Endothelial cell of umbilical vein (primary cell): ENCODE measurements at regions not wholly inside any gene's neighbourhood (a gene's known extent, or its start where the extent isn't known, plus 50 kb on each side); places are given as distances from the start of the nearest gene placed in this dataset.

ENCODE experiments used
- BruUV-seq: library from RNA; stranded (reverse); fragments of 400-500 nt; replicated peaks from 2 replicates; lab custom pipeline; 2021; lab: Mats Ljungman, UMichigan
- CTCF ChIA-PET: fragments of 300-600, 350-600 bp; sonication (Branson Sonifier 250); formaldehyde crosslinking; loops from one replicate; lab custom pipeline; 2021; ENCODE audit warnings: antibody characterized with exemption, inconsistent platforms; lab: Charles Lee
- POLR2A ChIA-PET: fragments of 300-600, 350-600 bp; sonication (Branson Sonifier 250); formaldehyde crosslinking; loops from one replicate; lab custom pipeline; 2021; ENCODE audit warnings: antibody characterized with exemption, inconsistent platforms; lab: Charles Lee
- DNase-seq: peaks from one replicate; pipeline ENCODE4 v3.0.0-alpha.2; 2011; ENCODE audit warnings: low read depth, low spot score
- FAIRE-seq: peaks from 2 replicates; lab custom pipeline; 2011; peaks lifted over from hg19 to GRCh38; lab: Jason Lieb, UNC
- H2AFZ ChIP-seq: 2 replicates; pipeline ENCODE4 v1.6.0; 2012; ENCODE audit warnings: low read depth, low read length, control low read depth, inconsistent platforms
- H3K27ac ChIP-seq: 2 replicates; pipeline ENCODE4 v1.5.1; 2011; ENCODE audit warnings: low read depth, mild to moderate bottlenecking, control low read depth, low read length, moderate library complexity; ENCODE audit not compliant: insufficient read depth
- H3K27me3 ChIP-seq, 2 experiments: 2 replicates each; pipeline versions ENCODE4 v1.6.0 to v1.6.1; 2011; ENCODE audit warnings: low read length in 2 of 2, mixed read lengths in 1 of 2; ENCODE audit not compliant: control insufficient read depth in 2 of 2, insufficient read depth in 2 of 2
- H3K36me3 ChIP-seq, 2 experiments: 2 replicates in 1 of 2; 3 replicates in 1 of 2; pipeline ENCODE4 v1.5.1; 2011; ENCODE audit warnings: low read length in 2 of 2, mild to moderate bottlenecking in 1 of 2, moderate library complexity in 1 of 2; ENCODE audit not compliant: control insufficient read depth in 2 of 2, insufficient read depth in 2 of 2; ENCODE audit errors: extremely low read depth in 1 of 2
- H3K4me1 ChIP-seq: 3 replicates; pipeline ENCODE4 v1.5.1; 2011; ENCODE audit warnings: mild to moderate bottlenecking, low read length; ENCODE audit not compliant: control insufficient read depth, insufficient read depth; ENCODE audit errors: extremely low read depth
- H3K4me2 ChIP-seq: 2 replicates; pipeline ENCODE4 v1.6.1; 2011; ENCODE audit warnings: low read length, control low read depth, mixed read lengths; ENCODE audit not compliant: insufficient read depth
- H3K4me3 ChIP-seq, 3 experiments: fragments of 200-600 bp in 1 of 3; sonication (generic), shearing (Covaris generic) in 1 of 3; replicated peaks in 1 of 3; 2 replicates each; pipeline ENCODE4 v1.5.1; 2011 to 2016; ENCODE audit warnings: control low read depth in 3 of 3, low read length in 3 of 3, mild to moderate bottlenecking in 2 of 3, inconsistent platforms in 1 of 3, low read depth in 1 of 3, moderate library complexity in 1 of 3; ENCODE audit not compliant: insufficient read depth in 1 of 3
- H3K79me2 ChIP-seq: 2 replicates; pipeline ENCODE4 v1.6.0; 2012; ENCODE audit warnings: low read length, inconsistent platforms; ENCODE audit not compliant: control insufficient read depth, insufficient read depth
- H3K9ac ChIP-seq: replicated peaks from 2 replicates; pipeline ENCODE3; 2011; ENCODE audit warnings: low read length, control low read depth; ENCODE audit not compliant: insufficient read depth; ENCODE audit errors: extremely low read depth
- H3K9me1 ChIP-seq: replicated peaks from 3 replicates; pipeline ENCODE4 v1.6.0; 2011; ENCODE audit warnings: mild to moderate bottlenecking, low read length; ENCODE audit not compliant: control insufficient read depth, insufficient read depth; ENCODE audit errors: extremely low read depth
- H3K9me3 ChIP-seq: replicated peaks from 2 replicates; pipeline ENCODE4 v1.5.1; 2012; ENCODE audit warnings: low read length, inconsistent platforms; ENCODE audit not compliant: control insufficient read depth, insufficient read depth
- H4K20me1 ChIP-seq: replicated peaks from 2 replicates; pipeline ENCODE3; 2011; ENCODE audit warnings: mild to moderate bottlenecking, low read length; ENCODE audit not compliant: control insufficient read depth, insufficient read depth; ENCODE audit errors: extremely low read depth
- CTCF ChIP-seq, 2 donors: IDR thresholded peaks; 1 replicate in 1 of 2; 2 replicates in 1 of 2; pipeline ENCODE4 v1.5.1; 2011; ENCODE audit warnings: low read length in 2 of 2, mild to moderate bottlenecking in 2 of 2, moderate library complexity in 2 of 2, control low read depth in 1 of 2, inconsistent platforms in 1 of 2, low read depth in 1 of 2; ENCODE audit not compliant: insufficient read depth in 1 of 2; ENCODE audit errors: extremely low read depth in 1 of 2
- EZH2 ChIP-seq: IDR thresholded peaks from 2 replicates; pipeline ENCODE4 v1.6.1; 2012; ENCODE audit warnings: borderline replicate concordance, low read depth, mild to moderate bottlenecking, moderate library complexity, low read length, inconsistent platforms; ENCODE audit not compliant: severe bottlenecking
- FOS ChIP-seq: IDR thresholded peaks from 2 replicates; pipeline ENCODE4 v1.6.1; 2011; ENCODE audit warnings: mild to moderate bottlenecking, low read length, moderate library complexity, borderline replicate concordance; ENCODE audit not compliant: insufficient read depth
- GATA2 ChIP-seq: IDR thresholded peaks from 2 replicates; pipeline ENCODE4 v1.7.0; 2011; ENCODE audit warnings: low read depth, mild to moderate bottlenecking, moderate library complexity, mixed read lengths, low read length; ENCODE audit not compliant: insufficient read length, insufficient read depth
- JUN ChIP-seq: IDR thresholded peaks from 2 replicates; pipeline ENCODE4 v1.6.1; 2011; ENCODE audit warnings: borderline replicate concordance, low read depth; ENCODE audit not compliant: insufficient read length, insufficient read depth
- MAX ChIP-seq: IDR thresholded peaks from 2 replicates; pipeline ENCODE4 v1.6.1; 2011; ENCODE audit not compliant: insufficient read depth, insufficient read length
- MYC ChIP-seq: IDR thresholded peaks from one replicate; pipeline ENCODE4 v1.6.1; 2011; ENCODE audit warnings: mild to moderate bottlenecking, low read depth, low read length
- POLR2A ChIP-seq: IDR thresholded peaks from 2 replicates; pipeline ENCODE4 v1.6.1; 2012; ENCODE audit warnings: low read depth, mild to moderate bottlenecking, control low read depth, low read length
- POLR2AphosphoS5 ChIP-seq: IDR thresholded peaks from 2 replicates; pipeline ENCODE4 v1.6.1; 2012; ENCODE audit warnings: low read depth, mild to moderate bottlenecking, control low read depth, low read length, moderate library complexity; ENCODE audit not compliant: insufficient read depth
- dilution Hi-C: fragments of 300-500 bp; cut with MboI; formaldehyde crosslinking; loops from one replicate; pipeline ENCODE4 v1.15.0; 2019; ENCODE audit warnings: low sequenced_read_pairs; ENCODE audit not compliant: extremely low pct_ligation_motif_present
- intact Hi-C: fragments of 100-400 bp; cut with micrococcal nuclease; formaldehyde crosslinking; loops from one replicate; pipeline ENCODE4 v1.10.0; 2022

GRCh38 chr9:4421847-4422246 is 68.4 kb upstream of the SLC1A1 start:
- no peaks in the 10 kb centered on the region for H3K9me3 ChIP-seq
- no peak for DNase-seq
- no peak for FAIRE-seq
- no peak overlapping the region for H3K4me3 ChIP-seq
- no peaks in the 10 kb centered on the region for H3K27me3 ChIP-seq
- no peak overlapping the region for H3K9ac ChIP-seq
- no peaks in the 10 kb centered on the region for H3K9me1 ChIP-seq
- no peaks in the 10 kb centered on the region for H4K20me1 ChIP-seq
- H3K4me2 ChIP-seq, result no peak overlapping the region
- POLR2A ChIA-PET, result no interaction called here
- H3K27ac ChIP-seq, result no peak overlapping the region
- no peak for TF ChIP-seq CTCF (IDR thresholded peaks at IDR 0.05; ENCODE audit: extremely low read depth in 1 of 2, insufficient read depth in 1 of 2, low read depth in 1 of 2, low read length in 2 of 2)
- no peak for TF ChIP-seq MAX
- TF ChIP-seq POLR2AphosphoS5, result no peak
- no peak for TF ChIP-seq FOS
- TF ChIP-seq EZH2, result no peak
- no peak for TF ChIP-seq GATA2
- no peak for TF ChIP-seq MYC
- TF ChIP-seq POLR2A, result no peak
- TF ChIP-seq JUN, result no peak
- H3K4me1 ChIP-seq, result peaks cover 24% of the 10 kb centered on the region
- no peak overlapping the region for H2AFZ ChIP-seq
- CTCF ChIA-PET, result no interaction called here
- intact Hi-C loops (no loop called here), dilution Hi-C loops (no loop called here)
- no TSS peak for BruUV-seq
- no peaks in the 10 kb centered on the region for H3K79me2 ChIP-seq
- H3K36me3 ChIP-seq, result no peaks in the 10 kb centered on the region
